Psoas muscle (tissue), 7 donors: ENCODE measurements at regions not wholly inside any gene's neighbourhood (a gene's known extent, or its start where the extent isn't known, plus 50 kb on each side); places are given as distances from the start of the nearest gene placed in this dataset.

Source experiments
- ATAC-seq, 4 donors: fragments of 200-7000 bp; cut with Tn5 transposase; one replicate each; pipeline ENCODE4 v1.9.1; 2020; ENCODE audit warnings: moderate library complexity in 3 of 4, mild to moderate bottlenecking in 2 of 4
- DNase-seq, 2 donors: peaks; one replicate each; pipeline ENCODE4 v3.0.0-alpha.2; 2020
- H3K27ac ChIP-seq: fragments of 200-600 bp; one replicate; pipeline ENCODE4 v1.8.0; 2022
- H3K27me3 ChIP-seq, 3 donors: fragments of 200-600 bp in 1 of 3; one replicate each; pipeline versions ENCODE4 v1.6.1 to v1.8.0; 2013 to 2022; ENCODE audit warnings: low read length in 2 of 3, mild to moderate bottlenecking in 2 of 3, moderate library complexity in 1 of 3; ENCODE audit not compliant: insufficient read depth in 3 of 3
- H3K36me3 ChIP-seq, 2 donors: fragments of 200-600 bp in 1 of 2; one replicate each; pipeline versions ENCODE4 v1.6.1 to v1.8.0; 2013 to 2022; ENCODE audit warnings: low read depth in 1 of 2, mild to moderate bottlenecking in 1 of 2, moderate library complexity in 1 of 2; ENCODE audit not compliant: insufficient read depth in 1 of 2
- H3K4me1 ChIP-seq: fragments of 200-600 bp; one replicate; pipeline ENCODE4 v1.8.0; 2022
- H3K4me3 ChIP-seq: fragments of 200-600 bp; one replicate; pipeline ENCODE4 v1.8.0; 2022; ENCODE audit warnings: mild to moderate bottlenecking
- H3K9me3 ChIP-seq: fragments of 200-600 bp; one replicate; pipeline ENCODE4 v1.8.0; 2022
- WGBS, 3 donors: extraction: QIAGEN DNeasy Blood & Tissue Kit; methylation state at CpG; one replicate each; pipeline versions ENCODE4 v1.1.6 to v1.1.7; 2013; 5-methylcytosine and 5-hydroxymethylcytosine counted together
- intact Hi-C, 2 donors: fragments of 100-400 bp; cut with DNase I; formaldehyde crosslinking; loops; one replicate each; pipeline versions ENCODE4 v1.11.0 to v1.14.2; 2022
- TF ChIP-seq, protein P1 (sequence below): fragments of 200-600 bp; IDR thresholded peaks from one replicate; pipeline ENCODE4 v1.8.0; 2022; ENCODE audit warnings: antibody characterized with exemption
- donor health status: healthy with polysubstance abuse.
- donor health status: DM: no; HTN: no; CAD: no; lungs with moderate emphysema.
- donor health status: Bipolar disorder and iron deficiency.
- donor health status: healthy.
- donor health status: DM: yes; HTN: yes; CAD: no.
- donor health status: DM: no; HTN: no; CAD: no.
- donor health status: DM: yes; HTN: yes; CAD: no.

- DNase-seq (no peak), ATAC-seq (no peak)
- Histone ChIP-seq H3K4me1 (no peaks in the 10 kb centered on the region), H3K36me3 (no peaks in the 10 kb centered on the region), H3K9me3 (no peaks in the 10 kb centered on the region), H3K27ac (no peak overlapping the region), H3K27me3 (no peaks in the 10 kb centered on the region), H3K4me3 (no peak overlapping the region)
- 45 to 64% (median 57%) methylated on average over 2 of the region's 2 CpGs for WGBS, 3 donors
- TF ChIP-seq, protein P1, sequence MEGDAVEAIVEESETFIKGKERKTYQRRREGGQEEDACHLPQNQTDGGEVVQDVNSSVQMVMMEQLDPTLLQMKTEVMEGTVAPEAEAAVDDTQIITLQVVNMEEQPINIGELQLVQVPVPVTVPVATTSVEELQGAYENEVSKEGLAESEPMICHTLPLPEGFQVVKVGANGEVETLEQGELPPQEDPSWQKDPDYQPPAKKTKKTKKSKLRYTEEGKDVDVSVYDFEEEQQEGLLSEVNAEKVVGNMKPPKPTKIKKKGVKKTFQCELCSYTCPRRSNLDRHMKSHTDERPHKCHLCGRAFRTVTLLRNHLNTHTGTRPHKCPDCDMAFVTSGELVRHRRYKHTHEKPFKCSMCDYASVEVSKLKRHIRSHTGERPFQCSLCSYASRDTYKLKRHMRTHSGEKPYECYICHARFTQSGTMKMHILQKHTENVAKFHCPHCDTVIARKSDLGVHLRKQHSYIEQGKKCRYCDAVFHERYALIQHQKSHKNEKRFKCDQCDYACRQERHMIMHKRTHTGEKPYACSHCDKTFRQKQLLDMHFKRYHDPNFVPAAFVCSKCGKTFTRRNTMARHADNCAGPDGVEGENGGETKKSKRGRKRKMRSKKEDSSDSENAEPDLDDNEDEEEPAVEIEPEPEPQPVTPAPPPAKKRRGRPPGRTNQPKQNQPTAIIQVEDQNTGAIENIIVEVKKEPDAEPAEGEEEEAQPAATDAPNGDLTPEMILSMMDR, result no peak
- intact Hi-C loops, result no loop called here
Observed at GRCh38 chr13:33740134-33740538, 77.8 kb upstream of the RFC3 start.

GRCh38 chr13:33742321-33742720 is 75.6 kb upstream of the RFC3 start:
- WGBS, 3 donors, result 84 to 92% (median 91%) methylated on average over 4 of the region's 4 CpGs
- intact Hi-C loops, result no loop called here
- H3K27me3 ChIP-seq, result no peaks in the 10 kb centered on the region
- H3K4me1 ChIP-seq, result no peaks in the 10 kb centered on the region
- H3K4me3 ChIP-seq, result no peak overlapping the region
- H3K27ac ChIP-seq, result no peak overlapping the region
- TF ChIP-seq, protein P1, result no peak
- no peaks in the 10 kb centered on the region for H3K9me3 ChIP-seq
- ATAC-seq (no peak), DNase-seq (no peak)
- H3K36me3 ChIP-seq, result no peaks in the 10 kb centered on the region

DNA sequence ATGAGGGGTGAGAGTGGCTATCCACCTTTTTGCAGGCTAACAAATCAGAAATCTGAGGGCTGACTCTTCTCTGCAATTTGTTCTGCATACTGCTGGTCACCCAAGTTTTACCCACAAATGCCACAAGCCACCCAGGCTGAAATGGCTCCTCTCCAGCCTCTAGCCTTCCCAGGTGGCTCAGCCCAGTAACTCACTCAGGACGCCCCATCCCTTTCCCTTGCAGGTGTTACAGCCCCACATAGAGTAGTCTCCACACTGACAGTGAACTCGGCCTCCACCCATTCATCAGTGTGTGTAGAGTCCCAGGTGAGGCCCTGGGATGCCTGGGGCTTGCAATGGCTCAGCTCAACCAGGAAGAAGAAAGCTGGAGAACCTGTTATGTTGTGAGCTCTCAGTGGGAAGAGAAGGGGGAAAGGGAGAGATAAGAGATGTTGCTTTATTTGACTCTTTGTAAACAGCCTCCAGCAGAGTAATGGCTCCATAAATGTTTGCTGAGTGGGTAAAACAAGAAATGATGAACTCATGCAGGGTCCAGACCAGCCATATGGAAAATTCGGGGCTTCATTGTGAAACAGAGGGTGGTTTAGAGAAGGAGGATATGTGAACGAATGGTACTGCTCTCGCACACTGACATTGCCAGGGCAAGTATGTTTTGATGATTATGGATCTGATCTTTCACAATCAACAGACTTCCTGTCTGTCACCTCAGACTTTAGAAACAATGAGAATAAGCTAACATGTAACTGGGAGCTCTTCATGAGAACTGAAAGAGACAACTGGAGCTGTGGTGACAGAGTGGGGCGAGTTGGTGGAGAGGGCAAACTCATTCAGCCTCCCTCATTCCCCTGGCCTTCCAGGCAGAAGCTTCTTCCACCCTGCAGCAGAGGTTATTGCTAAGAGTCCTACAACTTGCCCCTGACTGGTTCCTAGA is 74.2 kb upstream of the RFC3 start:
- WGBS, 3 donors, result 85 to 88% (median 86%) methylated on average over 6 of the region's 6 CpGs
- Histone ChIP-seq H3K4me1 (no peaks in the 10 kb centered on the region), H3K4me3 (no peak overlapping the region), H3K9me3 (no peaks in the 10 kb centered on the region), H3K36me3 (no peaks in the 10 kb centered on the region), H3K27me3 (no peaks in the 10 kb centered on the region), H3K27ac (no peak overlapping the region)
- ATAC-seq, result no peak
- intact Hi-C loops, result no loop called here
- TF ChIP-seq, protein P1, result no peak
- no peak for DNase-seq

GRCh38 chr13:33744589-33745369 is 73.2 kb upstream of the RFC3 start:
- H3K4me3 ChIP-seq, result no peak overlapping the region
- H3K4me1 ChIP-seq, result no peaks in the 10 kb centered on the region
- H3K9me3 ChIP-seq, result no peaks in the 10 kb centered on the region
- WGBS, 3 donors, result 50 to 59% (median 52%) methylated on average over 3 of the region's 3 CpGs
- no peak for ATAC-seq
- H3K36me3 ChIP-seq, result no peaks in the 10 kb centered on the region
- intact Hi-C loops, result no loop called here
- no peak overlapping the region for H3K27ac ChIP-seq
- TF ChIP-seq, protein P1, result no peak
- no peak for DNase-seq
- no peaks in the 10 kb centered on the region for H3K27me3 ChIP-seq
